Liver (tissue), 3 donors: ENCODE measurements at regions not wholly inside any gene's neighbourhood (a gene's known extent, or its start where the extent isn't known, plus 50 kb on each side); places are given as distances from the start of the nearest gene placed in this dataset.

Source experiments
- FOXA1 ChIP-seq: IDR thresholded peaks from 2 replicates; pipeline ENCODE4 v1.6.1; 2016; ENCODE audit warnings: antibody characterized with exemption
- JUND ChIP-seq, 2 donors: IDR thresholded peaks; 2 replicates each; pipeline ENCODE4 v1.6.1; 2016; ENCODE audit warnings: antibody characterized with exemption in 2 of 2
- RAD21 ChIP-seq, 2 donors: IDR thresholded peaks; 2 replicates each; pipeline ENCODE4 v1.6.1; 2016; ENCODE audit warnings: antibody characterized with exemption in 2 of 2, mild to moderate bottlenecking in 2 of 2
- TAF1 ChIP-seq: conservative IDR thresholded peaks from 2 replicates; pipeline ENCODE4 v1.6.1; 2016; ENCODE audit warnings: antibody characterized with exemption, mild to moderate bottlenecking
- YY1 ChIP-seq: IDR thresholded peaks from 2 replicates; pipeline ENCODE4 v1.6.1; 2016; ENCODE audit warnings: antibody characterized with exemption, mild to moderate bottlenecking
- TF ChIP-seq, protein P1 (sequence below): fragments of 150-350 bp; IDR thresholded peaks from 2 replicates; pipeline ENCODE4 v1.5.1; 2017; ENCODE audit warnings: improper control_type of control experiment, low read depth, low read length; ENCODE audit not compliant: missing input control
- TF ChIP-seq, protein P2 (sequence below): IDR thresholded peaks from 2 replicates; pipeline ENCODE4 v1.6.1; 2016; ENCODE audit warnings: antibody characterized with exemption
- TF ChIP-seq, protein P3 (sequence below): IDR thresholded peaks from 2 replicates; pipeline ENCODE4 v1.6.1; 2016; ENCODE audit warnings: antibody characterized with exemption, mild to moderate bottlenecking
- TF ChIP-seq, protein P4 (sequence below): IDR thresholded peaks from 2 replicates; pipeline ENCODE4 v1.6.1; 2016; ENCODE audit warnings: antibody characterized with exemption
- donor health status: healthy.
- donor health status: healthy.

DNA sequence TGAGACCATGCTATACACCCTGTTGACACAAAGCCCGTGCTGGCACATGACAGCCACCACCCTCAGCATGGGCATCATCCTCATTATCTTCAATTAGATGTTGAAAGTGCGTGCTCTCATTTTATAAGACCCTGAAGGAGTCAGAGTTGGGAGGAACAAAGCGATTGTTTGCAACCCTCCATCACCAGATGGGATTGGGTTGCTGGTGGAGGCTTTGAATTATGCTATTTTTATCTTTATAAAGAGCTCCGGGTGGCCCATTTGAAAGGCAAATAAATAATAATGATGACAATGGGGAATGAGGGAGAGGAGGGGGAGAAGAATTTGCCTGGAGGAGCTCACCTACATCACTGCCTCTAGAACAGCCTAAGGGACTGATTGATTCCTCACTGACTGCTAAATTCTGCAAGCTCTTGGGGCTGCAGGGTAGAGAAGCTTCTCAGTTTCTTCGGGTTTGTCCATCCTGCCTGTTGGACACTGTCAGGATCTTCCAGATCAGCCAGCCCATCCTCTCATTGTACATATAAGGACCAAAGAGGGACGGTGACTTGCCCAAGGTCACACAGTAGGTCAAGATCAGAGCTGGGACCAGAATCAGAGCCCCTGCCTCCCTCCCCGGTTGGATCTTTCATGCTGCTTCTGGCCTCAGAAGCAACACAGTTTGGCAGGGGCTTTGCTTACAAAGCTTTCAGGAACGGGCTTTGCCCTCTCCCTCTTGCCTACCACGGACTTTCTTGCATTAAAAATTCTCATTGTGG, 130.9 kb upstream of the ZBTB40 start:
- TF ChIP-seq, protein P1, sequence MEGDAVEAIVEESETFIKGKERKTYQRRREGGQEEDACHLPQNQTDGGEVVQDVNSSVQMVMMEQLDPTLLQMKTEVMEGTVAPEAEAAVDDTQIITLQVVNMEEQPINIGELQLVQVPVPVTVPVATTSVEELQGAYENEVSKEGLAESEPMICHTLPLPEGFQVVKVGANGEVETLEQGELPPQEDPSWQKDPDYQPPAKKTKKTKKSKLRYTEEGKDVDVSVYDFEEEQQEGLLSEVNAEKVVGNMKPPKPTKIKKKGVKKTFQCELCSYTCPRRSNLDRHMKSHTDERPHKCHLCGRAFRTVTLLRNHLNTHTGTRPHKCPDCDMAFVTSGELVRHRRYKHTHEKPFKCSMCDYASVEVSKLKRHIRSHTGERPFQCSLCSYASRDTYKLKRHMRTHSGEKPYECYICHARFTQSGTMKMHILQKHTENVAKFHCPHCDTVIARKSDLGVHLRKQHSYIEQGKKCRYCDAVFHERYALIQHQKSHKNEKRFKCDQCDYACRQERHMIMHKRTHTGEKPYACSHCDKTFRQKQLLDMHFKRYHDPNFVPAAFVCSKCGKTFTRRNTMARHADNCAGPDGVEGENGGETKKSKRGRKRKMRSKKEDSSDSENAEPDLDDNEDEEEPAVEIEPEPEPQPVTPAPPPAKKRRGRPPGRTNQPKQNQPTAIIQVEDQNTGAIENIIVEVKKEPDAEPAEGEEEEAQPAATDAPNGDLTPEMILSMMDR, result no peak
- TF ChIP-seq RAD21 (IDR thresholded peaks at IDR 0.05) (no peak), JUND (IDR thresholded peaks at IDR 0.05) (no peak), YY1 (no peak), TAF1 (no peak), FOXA1 (no peak)
- TF ChIP-seq, protein P2, sequence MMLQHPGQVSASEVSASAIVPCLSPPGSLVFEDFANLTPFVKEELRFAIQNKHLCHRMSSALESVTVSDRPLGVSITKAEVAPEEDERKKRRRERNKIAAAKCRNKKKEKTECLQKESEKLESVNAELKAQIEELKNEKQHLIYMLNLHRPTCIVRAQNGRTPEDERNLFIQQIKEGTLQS, result no peak
- TF ChIP-seq, protein P3, sequence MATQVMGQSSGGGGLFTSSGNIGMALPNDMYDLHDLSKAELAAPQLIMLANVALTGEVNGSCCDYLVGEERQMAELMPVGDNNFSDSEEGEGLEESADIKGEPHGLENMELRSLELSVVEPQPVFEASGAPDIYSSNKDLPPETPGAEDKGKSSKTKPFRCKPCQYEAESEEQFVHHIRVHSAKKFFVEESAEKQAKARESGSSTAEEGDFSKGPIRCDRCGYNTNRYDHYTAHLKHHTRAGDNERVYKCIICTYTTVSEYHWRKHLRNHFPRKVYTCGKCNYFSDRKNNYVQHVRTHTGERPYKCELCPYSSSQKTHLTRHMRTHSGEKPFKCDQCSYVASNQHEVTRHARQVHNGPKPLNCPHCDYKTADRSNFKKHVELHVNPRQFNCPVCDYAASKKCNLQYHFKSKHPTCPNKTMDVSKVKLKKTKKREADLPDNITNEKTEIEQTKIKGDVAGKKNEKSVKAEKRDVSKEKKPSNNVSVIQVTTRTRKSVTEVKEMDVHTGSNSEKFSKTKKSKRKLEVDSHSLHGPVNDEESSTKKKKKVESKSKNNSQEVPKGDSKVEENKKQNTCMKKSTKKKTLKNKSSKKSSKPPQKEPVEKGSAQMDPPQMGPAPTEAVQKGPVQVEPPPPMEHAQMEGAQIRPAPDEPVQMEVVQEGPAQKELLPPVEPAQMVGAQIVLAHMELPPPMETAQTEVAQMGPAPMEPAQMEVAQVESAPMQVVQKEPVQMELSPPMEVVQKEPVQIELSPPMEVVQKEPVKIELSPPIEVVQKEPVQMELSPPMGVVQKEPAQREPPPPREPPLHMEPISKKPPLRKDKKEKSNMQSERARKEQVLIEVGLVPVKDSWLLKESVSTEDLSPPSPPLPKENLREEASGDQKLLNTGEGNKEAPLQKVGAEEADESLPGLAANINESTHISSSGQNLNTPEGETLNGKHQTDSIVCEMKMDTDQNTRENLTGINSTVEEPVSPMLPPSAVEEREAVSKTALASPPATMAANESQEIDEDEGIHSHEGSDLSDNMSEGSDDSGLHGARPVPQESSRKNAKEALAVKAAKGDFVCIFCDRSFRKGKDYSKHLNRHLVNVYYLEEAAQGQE, result no peak
- TF ChIP-seq, protein P4, sequence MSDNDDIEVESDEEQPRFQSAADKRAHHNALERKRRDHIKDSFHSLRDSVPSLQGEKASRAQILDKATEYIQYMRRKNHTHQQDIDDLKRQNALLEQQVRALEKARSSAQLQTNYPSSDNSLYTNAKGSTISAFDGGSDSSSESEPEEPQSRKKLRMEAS, result no peak
